ENCODE measurements at regions not wholly inside any gene's neighbourhood (a gene's known extent, or its start where the extent isn't known, plus 50 kb on each side); places are given as distances from the start of the nearest gene placed in this dataset.

DNA sequence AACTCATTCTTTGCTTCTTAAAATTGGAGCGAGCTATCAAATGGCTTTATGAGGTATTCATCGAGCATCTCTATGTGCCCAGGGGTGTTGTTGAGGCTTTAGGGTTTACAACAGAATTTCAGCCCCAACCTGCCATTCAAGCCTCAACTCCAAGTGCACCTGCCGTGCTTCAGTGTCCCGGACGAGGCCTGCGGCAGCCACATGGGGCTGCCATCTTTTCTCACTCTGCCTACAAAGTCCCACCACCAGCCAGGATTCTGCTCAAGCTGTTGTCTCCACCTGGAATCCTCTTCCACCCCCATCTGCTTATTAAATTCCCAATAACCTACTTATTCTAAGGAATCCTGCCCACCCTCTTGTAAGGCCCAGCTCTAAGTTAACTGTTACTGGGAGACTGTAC lies 242.4 kb downstream of the OPA1 start:
- TF ChIP-seq, protein P1, sequence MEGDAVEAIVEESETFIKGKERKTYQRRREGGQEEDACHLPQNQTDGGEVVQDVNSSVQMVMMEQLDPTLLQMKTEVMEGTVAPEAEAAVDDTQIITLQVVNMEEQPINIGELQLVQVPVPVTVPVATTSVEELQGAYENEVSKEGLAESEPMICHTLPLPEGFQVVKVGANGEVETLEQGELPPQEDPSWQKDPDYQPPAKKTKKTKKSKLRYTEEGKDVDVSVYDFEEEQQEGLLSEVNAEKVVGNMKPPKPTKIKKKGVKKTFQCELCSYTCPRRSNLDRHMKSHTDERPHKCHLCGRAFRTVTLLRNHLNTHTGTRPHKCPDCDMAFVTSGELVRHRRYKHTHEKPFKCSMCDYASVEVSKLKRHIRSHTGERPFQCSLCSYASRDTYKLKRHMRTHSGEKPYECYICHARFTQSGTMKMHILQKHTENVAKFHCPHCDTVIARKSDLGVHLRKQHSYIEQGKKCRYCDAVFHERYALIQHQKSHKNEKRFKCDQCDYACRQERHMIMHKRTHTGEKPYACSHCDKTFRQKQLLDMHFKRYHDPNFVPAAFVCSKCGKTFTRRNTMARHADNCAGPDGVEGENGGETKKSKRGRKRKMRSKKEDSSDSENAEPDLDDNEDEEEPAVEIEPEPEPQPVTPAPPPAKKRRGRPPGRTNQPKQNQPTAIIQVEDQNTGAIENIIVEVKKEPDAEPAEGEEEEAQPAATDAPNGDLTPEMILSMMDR (IDR thresholded peaks at IDR 0.05; ENCODE audit: extremely low read depth, insufficient read depth, missing control alignments): no peak
- in situ Hi-C loops (cut with MboI; ENCODE audit: low pct_unique_long_range_greater_than_20kb, low sequenced_read_pairs, unreplicated experiment): no loop called here

DNA sequence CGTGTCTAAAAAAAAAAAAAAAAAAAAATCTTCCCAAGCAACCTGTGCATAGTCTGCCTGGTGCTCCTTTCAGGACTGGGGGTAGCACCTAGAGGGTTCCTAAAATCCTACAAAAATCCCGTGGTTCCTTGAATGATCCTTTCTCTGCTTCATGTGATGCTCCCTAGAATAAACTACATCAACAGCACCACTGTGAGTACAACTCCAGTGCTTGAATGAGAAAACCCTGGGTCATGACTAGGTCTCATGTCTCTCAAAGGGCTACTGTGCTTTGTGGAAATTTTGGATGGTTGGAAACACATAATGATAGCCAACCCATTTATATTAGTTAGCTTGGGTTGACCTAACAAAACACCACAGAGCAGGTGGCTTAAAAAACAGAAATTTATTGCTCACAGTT lies 243.5 kb downstream of the OPA1 start:
- in situ Hi-C loops (cut with MboI; ENCODE audit: low pct_unique_long_range_greater_than_20kb, low sequenced_read_pairs, unreplicated experiment): no loop called here
- TF ChIP-seq, protein P1 (IDR thresholded peaks at IDR 0.05; ENCODE audit: extremely low read depth, insufficient read depth, missing control alignments): no peak
- no peak for DNase-seq (ENCODE audit: low spot score)

More for the DNA sequence above, 242.4 kb downstream of the OPA1 start:
- DNase-seq (ENCODE audit: low spot score): no peak

- TF ChIP-seq, protein P1 (IDR thresholded peaks at IDR 0.05; ENCODE audit: extremely low read depth, insufficient read depth, missing control alignments): no peak
- in situ Hi-C loops (cut with MboI; ENCODE audit: low pct_unique_long_range_greater_than_20kb, low sequenced_read_pairs, unreplicated experiment): no loop called here
- no peak for DNase-seq (ENCODE audit: low spot score)
Measured at GRCh38 chr3:193836918-193837317, 243.9 kb downstream of the OPA1 start.

DNA sequence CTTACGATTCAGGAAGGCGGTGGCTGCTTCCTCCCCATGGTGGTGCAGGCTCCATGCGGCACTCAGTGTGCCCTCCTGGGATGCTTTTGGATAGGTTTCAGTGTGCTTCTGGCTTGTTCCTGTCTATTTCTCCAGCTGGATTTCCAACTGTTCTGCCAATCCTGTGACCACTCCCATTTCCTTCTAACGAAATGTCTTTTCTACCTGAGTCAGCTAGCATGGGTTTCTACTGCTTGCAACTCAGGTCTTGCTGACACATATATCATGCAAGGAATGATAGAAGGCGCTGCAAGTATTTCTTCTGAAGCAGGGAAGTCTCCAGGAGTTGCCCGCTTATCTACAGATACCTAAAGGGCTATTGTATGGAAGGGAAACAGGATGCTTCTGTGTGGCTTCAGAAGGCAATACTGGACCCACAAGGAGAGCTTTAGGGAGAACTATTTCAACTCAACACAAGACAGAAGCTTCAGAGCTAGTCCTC lies 244.4 kb downstream of the OPA1 start:
- in situ Hi-C loops (cut with MboI; ENCODE audit: low pct_unique_long_range_greater_than_20kb, low sequenced_read_pairs, unreplicated experiment): no loop called here
- TF ChIP-seq, protein P1 (IDR thresholded peaks at IDR 0.05; ENCODE audit: extremely low read depth, insufficient read depth, missing control alignments): no peak
- no peak for DNase-seq (ENCODE audit: low spot score)

DNA sequence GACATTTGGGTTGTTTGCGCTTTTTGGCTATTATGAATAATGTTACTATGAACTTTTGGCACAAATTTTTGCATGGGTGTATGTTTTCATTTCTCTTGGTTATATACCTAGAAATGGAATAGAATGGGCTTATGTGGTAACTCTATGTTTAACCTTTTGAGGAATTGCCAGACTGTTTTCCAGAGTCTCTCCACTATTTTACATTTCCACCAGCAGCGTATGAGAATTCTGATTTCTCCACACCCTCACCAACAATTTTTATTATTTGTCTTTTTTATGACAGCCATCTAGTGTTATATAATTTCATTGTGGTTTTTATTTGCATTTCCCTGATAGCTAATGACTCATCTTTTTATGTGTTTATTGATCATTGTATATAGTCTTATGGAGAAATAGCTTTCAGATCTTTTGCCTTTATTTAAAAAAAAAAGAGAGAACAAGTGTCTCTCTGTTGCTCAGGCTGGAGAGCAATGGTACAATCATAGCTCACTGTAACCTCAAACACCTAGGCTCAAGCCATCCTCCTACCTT lies 247.2 kb downstream of the OPA1 start:
- TF ChIP-seq, protein P1 (IDR thresholded peaks at IDR 0.05; ENCODE audit: extremely low read depth, insufficient read depth, missing control alignments): no peak
- in situ Hi-C loops (cut with MboI; ENCODE audit: low pct_unique_long_range_greater_than_20kb, low sequenced_read_pairs, unreplicated experiment): no loop called here
- no peak for DNase-seq (ENCODE audit: low spot score)

- in situ Hi-C loops (cut with MboI; ENCODE audit: low pct_unique_long_range_greater_than_20kb, low sequenced_read_pairs, unreplicated experiment): no loop called here
- no peak for DNase-seq (ENCODE audit: low spot score)
- TF ChIP-seq, protein P1 (IDR thresholded peaks at IDR 0.05; ENCODE audit: extremely low read depth, insufficient read depth, missing control alignments): no peak
Measured at GRCh38 chr3:193841581-193841980, 248.6 kb downstream of the OPA1 start.

All from GM13977 (cell line).